Motor neuron (in vitro differentiated cells): ENCODE measurements at regions not wholly inside any gene's neighbourhood (a gene's known extent, or its start where the extent isn't known, plus 50 kb on each side); places are given as distances from the start of the nearest gene placed in this dataset.

ENCODE experiments used
- ATAC-seq, 8 experiments: fragments of 200-7000 bp; cut with Tn5 transposase; replicated peaks in 6 of 8; 2 replicates each; pipeline ENCODE4 v1.8.0; 2021; ENCODE audit warnings: mild to moderate bottlenecking in 8 of 8, moderate library complexity in 8 of 8
- H3K27ac ChIP-seq, 2 donors: fragments of 250-450 bp; sonication (Bioruptor Pico); 2 replicates each; pipeline ENCODE4 v1.9.0; 2021; ENCODE audit warnings: antibody characterized with exemption in 2 of 2, mild to moderate bottlenecking in 2 of 2, moderate library complexity in 1 of 2
- H3K4me1 ChIP-seq, 2 donors: fragments of 250-450 bp; sonication (Bioruptor Pico); replicated peaks in 1 of 2; 2 replicates each; pipeline ENCODE4 v1.6.1; 2021; ENCODE audit warnings: antibody characterized with exemption in 2 of 2, mild to moderate bottlenecking in 2 of 2, moderate library complexity in 1 of 2
- H3K4me3 ChIP-seq, 5 donors: fragments of 250-450 bp; sonication (Bioruptor Pico); 2 replicates each; pipeline ENCODE4 v1.9.0; 2021; ENCODE audit warnings: antibody characterized with exemption in 5 of 5, mild to moderate bottlenecking in 5 of 5, moderate library complexity in 4 of 5
- WGBS, 10 experiments: fragments of 450-650 bp; shearing (Covaris generic); methylation state at CpG; one replicate each; pipeline ENCODE4 v1.0.0; 2022; 5-methylcytosine and 5-hydroxymethylcytosine counted together
- in situ Hi-C, 9 experiments: fragments of 400-800 bp; cut with MboI; loops; one replicate each; pipeline ENCODE4 v1.15.0; 2021; ENCODE audit warnings: low sequenced_read_pairs in 9 of 9, low pct_unique_long_range_greater_than_20kb in 2 of 9; ENCODE audit not compliant: unreplicated experiment in 9 of 9

GRCh38 chr4:55732864-55733263 lies 86.7 kb upstream of the EXOC1L start:
- 0 to 93% (median 49%) methylated on average over 1 to 3 of the region's 3 CpGs; no CpG with 5 or more reads in 2 of the 10 experiments for WGBS, 10 experiments
- in situ Hi-C loops = loop anchor here in 2 of 9 experiments (25.0 kb wide), 2 partner anchors 171 to 296 kb away; no protein-coding TSS in a partner anchor
- ATAC-seq = no peak
- no peaks in the 10 kb centered on the region for H3K4me1 ChIP-seq
- H3K4me3 ChIP-seq = no peak overlapping the region
- H3K27ac ChIP-seq = no peak overlapping the region

GRCh38 chr4:55733932-55734331 lies 85.7 kb upstream of the EXOC1L start:
- no peak overlapping the region for H3K27ac ChIP-seq
- in situ Hi-C loops = loop anchor here in 2 of 9 experiments (25.0 kb wide), 2 partner anchors 172 to 297 kb away; no protein-coding TSS in a partner anchor
- peak in 3 of 8 experiments; percentile 91 to 93 (median 92) for ATAC-seq
- no peaks in the 10 kb centered on the region for H3K4me1 ChIP-seq
- no peak overlapping the region for H3K4me3 ChIP-seq
- WGBS, 10 experiments = 0 to 95% (median 60%) methylated on average over 1 to 2 of the region's 2 CpGs; no CpG with 5 or more reads in 3 of the 10 experiments

- WGBS, 10 experiments = 0 to 47% (median 17%) methylated on average over 2 to 3 of the region's 3 CpGs
These were observed 82.9 kb upstream of the EXOC1L start for GRCh38 chr4:55736605-55737183.

GRCh38 chr4:55742655-55743202 lies 76.9 kb upstream of the EXOC1L start:
- ATAC-seq = peak; percentile 37 to 96 (median 54)
- H3K4me3 ChIP-seq = no peak overlapping the region
- WGBS, 10 experiments = 0 to 71% (median 19%) methylated on average over 1 to 2 of the region's 5 CpGs; no CpG with 5 or more reads in 4 of the 10 experiments
- H3K4me1 ChIP-seq = peaks cover 0 to 8% of the 10 kb centered on the region in 2 donors
- in situ Hi-C loops = loop anchor here in 2 of 9 experiments (25.0 kb wide), 2 partner anchors 180 to 305 kb away; no protein-coding TSS in a partner anchor
- no peak overlapping the region for H3K27ac ChIP-seq

More at GRCh38 chr4:55736605-55737183, 82.9 kb upstream of the EXOC1L start:
- ATAC-seq = no peak
- H3K4me1 ChIP-seq = no peaks in the 10 kb centered on the region
- no peak overlapping the region for H3K4me3 ChIP-seq
- in situ Hi-C loops = loop anchor here in 2 of 9 experiments (25.0 kb wide), 2 partner anchors 174 to 299 kb away; no protein-coding TSS in a partner anchor
- H3K27ac ChIP-seq = no peak overlapping the region

GRCh38 chr4:55744369-55744768 lies 75.2 kb upstream of the EXOC1L start:
- ATAC-seq = peak in 5 of 8 experiments; percentile 27 to 68 (median 45)
- no peak overlapping the region for H3K4me3 ChIP-seq
- peaks cover 0 to 8% of the 10 kb centered on the region in 2 donors for H3K4me1 ChIP-seq
- no peak overlapping the region for H3K27ac ChIP-seq
- in situ Hi-C loops = loop anchor here in 2 of 9 experiments (25.0 kb wide), 2 partner anchors 182 to 307 kb away; no protein-coding TSS in a partner anchor
- WGBS, 10 experiments = 25 to 100% (median 86%) methylated on average over 1 to 6 of the region's 6 CpGs; no CpG with 5 or more reads in 1 of the 10 experiments

- in situ Hi-C loops = loop anchor here in 2 of 9 experiments (25.0 kb wide), 2 partner anchors 183 to 308 kb away; no protein-coding TSS in a partner anchor
These were observed 74.6 kb upstream of the EXOC1L start for GRCh38 chr4:55745014-55745413.

GRCh38 chr4:55747793-55748192 lies 71.8 kb upstream of the EXOC1L start:
- WGBS, 10 experiments = 0 to 100% (median 81%) methylated on average over 1 to 6 of the region's 6 CpGs; no CpG with 5 or more reads in 3 of the 10 experiments
- Histone ChIP-seq H3K27ac (no peak overlapping the region), H3K4me3 (no peak overlapping the region), H3K4me1 (peaks cover 0 to 11% of the 10 kb centered on the region in 2 donors)
- in situ Hi-C loops = loop anchor here in 2 of 9 experiments (25.0 kb wide), 2 partner anchors 185 to 310 kb away; no protein-coding TSS in a partner anchor
- ATAC-seq = peak in 2 of 8 experiments; percentile 63 to 67

More at GRCh38 chr4:55745014-55745413, 74.6 kb upstream of the EXOC1L start:
- Histone ChIP-seq H3K27ac (no peak overlapping the region), H3K4me1 (peaks cover 0 to 8% of the 10 kb centered on the region in 2 donors), H3K4me3 (no peak overlapping the region)
- no peak for ATAC-seq

- 71 to 100% (median 100%) methylated on average over 1 of the region's 1 CpG; no CpG with 5 or more reads in 2 of the 10 experiments for WGBS, 10 experiments
- Histone ChIP-seq H3K4me3 (no peak overlapping the region), H3K27ac (no peak overlapping the region), H3K4me1 (peaks cover 0 to 11% of the 10 kb centered on the region in 2 donors)
- ATAC-seq = no peak
- in situ Hi-C loops = loop anchor here in 2 of 9 experiments (25.0 kb wide), 2 partner anchors 187 to 312 kb away; no protein-coding TSS in a partner anchor
These were observed 69.9 kb upstream of the EXOC1L start for GRCh38 chr4:55749666-55750065.

- 52 to 89% (median 81%) methylated on average over 1 to 5 of the region's 5 CpGs for WGBS, 10 experiments
- peaks cover 0 to 3% of the 10 kb centered on the region in 2 donors for H3K4me1 ChIP-seq
- no peak overlapping the region for H3K27ac ChIP-seq
- H3K4me3 ChIP-seq = no peak overlapping the region
- no peak for ATAC-seq
- in situ Hi-C loops = no loop called here
These were observed 66.8 kb upstream of the EXOC1L start for GRCh38 chr4:55752810-55753209.

GRCh38 chr4:55753856-55754255 lies 65.7 kb upstream of the EXOC1L start:
- no peak overlapping the region for H3K4me3 ChIP-seq
- 0 to 83% (median 11%) methylated on average over 1 of the region's 1 CpG; no CpG with 5 or more reads in 6 of the 10 experiments for WGBS, 10 experiments
- peaks cover 0 to 3% of the 10 kb centered on the region in 2 donors for H3K4me1 ChIP-seq
- no peak overlapping the region for H3K27ac ChIP-seq
- in situ Hi-C loops = no loop called here
- no peak for ATAC-seq

GRCh38 chr4:55754754-55755350 lies 64.7 kb upstream of the EXOC1L start:
- WGBS, 10 experiments = 41 to 93% (median 79%) methylated on average over 1 to 6 of the region's 6 CpGs; no CpG with 5 or more reads in 1 of the 10 experiments
- peak in 2 of 8 experiments; percentile 27 to 35 for ATAC-seq

GRCh38 chr4:55756208-55756607 lies 63.4 kb upstream of the EXOC1L start:
- H3K27ac ChIP-seq = no peak overlapping the region
- no peak overlapping the region for H3K4me3 ChIP-seq
- peaks cover 0 to 3% of the 10 kb centered on the region in 2 donors for H3K4me1 ChIP-seq
- ATAC-seq = no peak
- WGBS, 10 experiments = 73 to 100% (median 96%) methylated on average over 1 to 3 of the region's 3 CpGs; no CpG with 5 or more reads in 3 of the 10 experiments
- in situ Hi-C loops = no loop called here

More at GRCh38 chr4:55754754-55755350, 64.7 kb upstream of the EXOC1L start:
- H3K27ac ChIP-seq = no peak overlapping the region
- no peak overlapping the region for H3K4me3 ChIP-seq
- in situ Hi-C loops = no loop called here
- peaks cover 0 to 3% of the 10 kb centered on the region in 2 donors for H3K4me1 ChIP-seq
